ENCODE measurements at regions not wholly inside any gene's neighbourhood (a gene's known extent, or its start where the extent isn't known, plus 50 kb on each side); places are given as distances from the start of the nearest gene placed in this dataset.

DNA sequence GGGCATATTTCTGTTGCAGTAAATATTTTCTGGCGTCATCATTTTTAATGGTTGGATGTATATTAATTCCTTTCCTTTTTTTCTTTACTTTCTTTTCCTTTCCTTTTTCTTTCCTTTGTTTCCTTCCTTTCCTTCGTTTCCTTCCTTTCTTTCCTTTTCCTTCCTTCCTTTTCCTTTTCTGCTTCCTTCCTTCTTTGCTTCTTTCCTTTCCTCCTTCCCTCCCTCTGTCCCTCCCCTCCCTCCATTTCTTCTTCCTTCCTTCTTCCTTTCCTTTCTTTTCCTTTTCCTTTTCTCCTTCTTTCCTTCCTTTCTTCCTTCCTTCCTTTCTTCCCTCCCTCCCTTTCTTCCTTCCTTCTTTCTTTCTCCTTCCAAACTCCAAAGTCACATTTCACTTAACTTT lies 54.9 kb upstream of the LYSMD4 start:
- TF ChIP-seq, protein P1, sequence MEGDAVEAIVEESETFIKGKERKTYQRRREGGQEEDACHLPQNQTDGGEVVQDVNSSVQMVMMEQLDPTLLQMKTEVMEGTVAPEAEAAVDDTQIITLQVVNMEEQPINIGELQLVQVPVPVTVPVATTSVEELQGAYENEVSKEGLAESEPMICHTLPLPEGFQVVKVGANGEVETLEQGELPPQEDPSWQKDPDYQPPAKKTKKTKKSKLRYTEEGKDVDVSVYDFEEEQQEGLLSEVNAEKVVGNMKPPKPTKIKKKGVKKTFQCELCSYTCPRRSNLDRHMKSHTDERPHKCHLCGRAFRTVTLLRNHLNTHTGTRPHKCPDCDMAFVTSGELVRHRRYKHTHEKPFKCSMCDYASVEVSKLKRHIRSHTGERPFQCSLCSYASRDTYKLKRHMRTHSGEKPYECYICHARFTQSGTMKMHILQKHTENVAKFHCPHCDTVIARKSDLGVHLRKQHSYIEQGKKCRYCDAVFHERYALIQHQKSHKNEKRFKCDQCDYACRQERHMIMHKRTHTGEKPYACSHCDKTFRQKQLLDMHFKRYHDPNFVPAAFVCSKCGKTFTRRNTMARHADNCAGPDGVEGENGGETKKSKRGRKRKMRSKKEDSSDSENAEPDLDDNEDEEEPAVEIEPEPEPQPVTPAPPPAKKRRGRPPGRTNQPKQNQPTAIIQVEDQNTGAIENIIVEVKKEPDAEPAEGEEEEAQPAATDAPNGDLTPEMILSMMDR (IDR thresholded peaks at IDR 0.05; ENCODE audit: low read length) = no peak
- TF ChIP-seq EZH2phosphoT487 (IDR thresholded peaks at IDR 0.05; ENCODE audit: low read length) = no peak
